Non-pigmented ciliary epithelial cell (primary cell): ENCODE measurements at regions not wholly inside any gene's neighbourhood (a gene's known extent, or its start where the extent isn't known, plus 50 kb on each side); places are given as distances from the start of the nearest gene placed in this dataset.
"Not testable (repeated sequence)": the region's sequence is repeated elsewhere in the genome, so short reads cannot be mapped to it uniquely, and the experiment has no call there.

ENCODE experiments used
- DNase-seq: peaks from one replicate; pipeline ENCODE4 v3.0.0-alpha.2; 2010; ENCODE audit warnings: low read depth

- DNase-seq = no peak
Observed at GRCh38 chr6:30832864-30833263, 51.5 kb upstream of the DDR1 start.

- no peak for DNase-seq
Observed at GRCh38 chr6:30830438-30830837, 53.9 kb upstream of the DDR1 start.

- no peak for DNase-seq
Observed at GRCh38 chr6:30829639-30830255, 54.6 kb upstream of the DDR1 start.

- no peak for DNase-seq
Observed at GRCh38 chr6:30829033-30829432, 55.3 kb upstream of the DDR1 start.

GRCh38 chr6:30828027-30828962 lies 56.0 kb upstream of the DDR1 start:
- DNase-seq = peak; percentile 50

GRCh38 chr6:30826961-30827342 lies 57.4 kb upstream of the DDR1 start:
- DNase-seq = no peak

GRCh38 chr6:30824698-30825097 lies 59.6 kb upstream of the DDR1 start:
- DNase-seq = no peak

GRCh38 chr6:30823534-30823865 lies 60.8 kb upstream of the DDR1 start:
- no peak for DNase-seq

GRCh38 chr6:30821862-30822784 lies 62.2 kb upstream of the DDR1 start:
- no peak for DNase-seq

GRCh38 chr6:30820193-30820592 lies 64.1 kb upstream of the DDR1 start:
- DNase-seq = no peak

- no peak for DNase-seq
Observed at GRCh38 chr6:30819297-30819917, 64.9 kb upstream of the DDR1 start.

GRCh38 chr6:30818391-30818841 lies 65.9 kb upstream of the DDR1 start:
- DNase-seq = peak; percentile 72

- DNase-seq = no peak
Observed at GRCh38 chr6:30816791-30817739, 67.3 kb upstream of the DDR1 start.

- not testable (repeated sequence) for DNase-seq
Observed at GRCh38 chr6:30816296-30816695, 68.0 kb upstream of the DDR1 start.

- DNase-seq = not testable (repeated sequence)
Observed at GRCh38 chr6:30815041-30815742, 69.1 kb upstream of the DDR1 start.

GRCh38 chr6:30814146-30815040 lies 69.9 kb upstream of the DDR1 start:
- peak; percentile 56 for DNase-seq

- no peak for DNase-seq
Observed at GRCh38 chr6:30813631-30814145, 69.3 kb upstream of the IER3 start.

GRCh38 chr6:30810813-30811339 lies 66.5 kb upstream of the IER3 start:
- DNase-seq = no peak

- DNase-seq = not testable (repeated sequence)
Observed at GRCh38 chr6:30807566-30807965, 63.2 kb upstream of the IER3 start.
